ENCODE measurements at regions not wholly inside any gene's neighbourhood (a gene's known extent, or its start where the extent isn't known, plus 50 kb on each side); places are given as distances from the start of the nearest gene placed in this dataset.

DNA sequence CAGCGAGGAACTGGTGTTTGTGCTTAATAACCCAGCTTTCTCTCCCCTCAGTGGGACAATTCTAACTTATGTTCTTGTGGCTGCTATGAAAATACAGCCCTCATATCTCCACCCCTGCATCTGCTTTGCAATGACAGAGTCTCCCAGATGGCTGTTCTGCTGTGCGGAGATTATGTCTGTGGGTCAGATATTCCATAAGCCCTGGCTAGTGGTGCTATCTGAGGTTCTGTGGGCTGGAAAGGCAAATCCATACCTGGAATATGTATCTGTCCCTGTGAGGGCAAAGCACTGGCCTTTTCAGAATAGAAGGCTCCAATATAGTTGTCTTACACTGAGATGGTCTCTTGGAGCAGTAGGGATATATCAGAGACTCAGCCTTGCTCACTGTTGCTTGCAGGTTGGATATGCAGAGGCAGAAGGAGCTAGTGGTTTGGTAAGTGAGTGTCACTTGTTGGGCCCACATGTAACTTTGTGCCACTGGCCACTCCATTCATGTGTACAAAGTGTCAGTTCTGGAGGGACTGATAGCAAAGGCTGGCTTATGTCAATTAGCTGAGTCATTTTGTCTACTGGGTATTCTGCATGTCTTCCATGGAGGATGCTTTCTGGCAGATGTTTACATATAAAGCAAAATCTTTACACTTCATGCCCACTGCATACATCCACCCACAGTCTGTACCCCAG lies 246.6 kb downstream of the FAM76B start:
- TF ChIP-seq EZH2phosphoT487 (IDR thresholded peaks at IDR 0.05; ENCODE audit: low read depth, severe bottlenecking, unreplicated experiment), result no peak
- no peak for TF ChIP-seq EZH2 (IDR thresholded peaks at IDR 0.05; ENCODE audit: borderline replicate concordance)
